Effector CD8-positive, alpha-beta T cell (primary cell): ENCODE measurements at regions not wholly inside any gene's neighbourhood (a gene's known extent, or its start where the extent isn't known, plus 50 kb on each side); places are given as distances from the start of the nearest gene placed in this dataset.
A peak's percentile ranks its signal among the peaks of the same experiment; 100 is the strongest.

Experiments
- DNase-seq: peaks from one replicate; lab custom pipeline; 2025; lab: John Stamatoyannopoulos, UW

- no peak for DNase-seq
Measured at GRCh38 chr1:93815366-93816110, 63.5 kb downstream of the DNTTIP2 start.

- DNase-seq = no peak
Measured at GRCh38 chr1:93814795-93815340, 64.1 kb downstream of the DNTTIP2 start.

GRCh38 chr1:93814059-93814794 lies 64.8 kb downstream of the DNTTIP2 start:
- peak; percentile 1 for DNase-seq

- DNase-seq = no peak
Measured at GRCh38 chr1:93813076-93813475, 65.9 kb downstream of the DNTTIP2 start.

GRCh38 chr1:93811326-93812065 lies 67.5 kb downstream of the DNTTIP2 start:
- no peak for DNase-seq

GRCh38 chr1:93810316-93810715 lies 68.7 kb downstream of the DNTTIP2 start:
- no peak for DNase-seq

GRCh38 chr1:93808871-93809270 lies 70.1 kb downstream of the DNTTIP2 start:
- no peak for DNase-seq

GRCh38 chr1:93807311-93807930 lies 71.6 kb downstream of the DNTTIP2 start:
- DNase-seq = no peak

- no peak for DNase-seq
Measured at GRCh38 chr1:93805027-93805610, 73.9 kb downstream of the DNTTIP2 start.

- no peak for DNase-seq
Measured at GRCh38 chr1:93804412-93804811, 74.6 kb downstream of the DNTTIP2 start.

- DNase-seq = no peak
Measured at GRCh38 chr1:93801471-93801870, 77.5 kb downstream of the DNTTIP2 start.

- no peak for DNase-seq
Measured at GRCh38 chr1:93800856-93801255, 78.2 kb downstream of the DNTTIP2 start.

- no peak for DNase-seq
Measured at GRCh38 chr1:93798291-93798690, 80.7 kb downstream of the DNTTIP2 start.

GRCh38 chr1:93784538-93784937 lies 94.5 kb downstream of the DNTTIP2 start:
- DNase-seq = no peak

- no peak for DNase-seq
Measured at GRCh38 chr1:93783876-93784275, 95.1 kb downstream of the DNTTIP2 start.

- no peak for DNase-seq
Measured at GRCh38 chr1:93779540-93780165, 98.0 kb upstream of the BCAR3 start.

- DNase-seq = no peak
Measured at GRCh38 chr1:93778457-93778856, 96.8 kb upstream of the BCAR3 start.

GRCh38 chr1:93777255-93777654 lies 95.6 kb upstream of the BCAR3 start:
- DNase-seq = no peak

- DNase-seq = no peak
Measured at GRCh38 chr1:93776728-93777127, 95.1 kb upstream of the BCAR3 start.

GRCh38 chr1:93775224-93775623 lies 93.6 kb upstream of the BCAR3 start:
- no peak for DNase-seq

- no peak for DNase-seq
Measured at GRCh38 chr1:93774707-93775106, 93.1 kb upstream of the BCAR3 start.
